HuH-7.5 (cell line): ENCODE measurements at regions not wholly inside any gene's neighbourhood (a gene's known extent, or its start where the extent isn't known, plus 50 kb on each side); places are given as distances from the start of the nearest gene placed in this dataset.
"Not testable (repeated sequence)": the region's sequence is repeated elsewhere in the genome, so short reads cannot be mapped to it uniquely, and the experiment has no call there.

Source experiments
- DNase-seq: peaks from one replicate; pipeline ENCODE4 v3.0.0; 2011; ENCODE audit warnings: low spot score

- DNase-seq, result not testable (repeated sequence)
These were observed 287.6 kb downstream of the LIPI start for GRCh38 chr21:13923175-13923574.

- DNase-seq, result not testable (repeated sequence)
These were observed 289.3 kb downstream of the LIPI start for GRCh38 chr21:13921455-13921854.

- not testable (repeated sequence) for DNase-seq
These were observed 297.8 kb downstream of the POTED start for GRCh38 chr21:13907385-13907784.

GRCh38 chr21:13896596-13897247, 287.1 kb downstream of the POTED start:
- DNase-seq, result not testable (repeated sequence)

- DNase-seq, result not testable (repeated sequence)
These were observed 284.0 kb downstream of the POTED start for GRCh38 chr21:13893617-13894016.

- DNase-seq, result not testable (repeated sequence)
These were observed 283.4 kb downstream of the POTED start for GRCh38 chr21:13893025-13893424.

- not testable (repeated sequence) for DNase-seq
These were observed 282.7 kb downstream of the POTED start for GRCh38 chr21:13892146-13892751.

GRCh38 chr21:13889176-13889575, 279.6 kb downstream of the POTED start:
- DNase-seq, result not testable (repeated sequence)

- DNase-seq, result not testable (repeated sequence)
These were observed 274.2 kb downstream of the POTED start for GRCh38 chr21:13883641-13884395.

GRCh38 chr21:13877503-13877902, 267.9 kb downstream of the POTED start:
- not testable (repeated sequence) for DNase-seq

- DNase-seq, result not testable (repeated sequence)
These were observed 267.4 kb downstream of the POTED start for GRCh38 chr21:13876999-13877398.

- DNase-seq, result not testable (repeated sequence)
These were observed 264.4 kb downstream of the POTED start for GRCh38 chr21:13874001-13874400.

- DNase-seq, result no peak
These were observed 245.1 kb downstream of the POTED start for GRCh38 chr21:13854638-13855037.

- DNase-seq, result not testable (repeated sequence)
These were observed 241.2 kb downstream of the POTED start for GRCh38 chr21:13850808-13851207.

- DNase-seq, result not testable (repeated sequence)
These were observed 239.9 kb downstream of the POTED start for GRCh38 chr21:13849489-13849888.

- not testable (repeated sequence) for DNase-seq
These were observed 237.1 kb downstream of the POTED start for GRCh38 chr21:13846718-13847117.

GRCh38 chr21:13844574-13844973, 235.0 kb downstream of the POTED start:
- not testable (repeated sequence) for DNase-seq

GRCh38 chr21:13843081-13843480, 233.5 kb downstream of the POTED start:
- DNase-seq, result not testable (repeated sequence)

- not testable (repeated sequence) for DNase-seq
These were observed 218.1 kb downstream of the POTED start for GRCh38 chr21:13827666-13828065.

- no peak for DNase-seq
These were observed 217.6 kb downstream of the POTED start for GRCh38 chr21:13827201-13827600.

- not testable (repeated sequence) for DNase-seq
These were observed 216.9 kb downstream of the POTED start for GRCh38 chr21:13826511-13826910.

GRCh38 chr21:13825218-13825778, 215.7 kb downstream of the POTED start:
- DNase-seq, result not testable (repeated sequence)
